A673 (cell line): ENCODE measurements at regions not wholly inside any gene's neighbourhood (a gene's known extent, or its start where the extent isn't known, plus 50 kb on each side); places are given as distances from the start of the nearest gene placed in this dataset.

ENCODE experiments used
- CTCF ChIP-seq: fragments of 300-800, 200-600 bp; sonication (generic); conservative IDR thresholded peaks from 2 replicates; pipeline ENCODE4 v1.5.1; 2017; ENCODE audit warnings: low read depth, mild to moderate bottlenecking, antibody characterized with exemption, low read length, moderate library complexity, mixed read lengths
- EZH2 ChIP-seq: fragments of 200-600 bp; sonication (generic); IDR thresholded peaks from 2 replicates; pipeline ENCODE4 v1.6.1; 2017; ENCODE audit warnings: borderline replicate concordance, low read depth, mild to moderate bottlenecking, mixed read lengths, antibody characterized with exemption, low read length; ENCODE audit not compliant: poor library complexity, severe bottlenecking

- TF ChIP-seq CTCF (no peak), EZH2 (no peak)
Measured at GRCh38 chr9:23379842-23380241, 446.2 kb downstream of the ELAVL2 start.
